IMR-90 (cell line): ENCODE measurements at regions not wholly inside any gene's neighbourhood (a gene's known extent, or its start where the extent isn't known, plus 50 kb on each side); places are given as distances from the start of the nearest gene placed in this dataset.

Experiments used
- ATAC-seq: fragments of 200-7000 bp; cut with Tn5 transposase; 2 replicates; pipeline ENCODE4 v1.9.1; 2020; ENCODE audit warnings: low read depth, mild to moderate bottlenecking, moderate library complexity
- BruUV-seq: library from RNA; stranded (reverse); fragments of 400-500 nt; replicated peaks from 2 replicates; lab custom pipeline; 2021; lab: Mats Ljungman, UMichigan
- CTCF ChIA-PET: fragments of 300-600 bp; formaldehyde crosslinking; extraction: SDS; loops from one replicate; lab custom pipeline; 2021; ENCODE audit warnings: antibody characterized with exemption; lab: Yijun Ruan, JAX
- POLR2A ChIA-PET: fragments of 300-600 bp; sonication (Branson Sonifier 250); formaldehyde crosslinking; loops from one replicate; lab custom pipeline; 2022; ENCODE audit warnings: antibody characterized with exemption; ENCODE audit not compliant: unreplicated experiment; lab: Charles Lee
- DNase-seq: peaks from one replicate; pipeline ENCODE4 v3.0.0; 2013
- H2AFZ ChIP-seq: replicated peaks from 2 replicates; pipeline ENCODE3; 2013; ENCODE audit warnings: low read length, mild to moderate bottlenecking; ENCODE audit not compliant: poor library complexity
- H2AK5ac ChIP-seq: 2 replicates; pipeline ENCODE4 v1.6.1; 2013; ENCODE audit warnings: low read depth, low read length, inconsistent platforms
- H2AK9ac ChIP-seq: replicated peaks from 2 replicates; pipeline ENCODE3; 2013; ENCODE audit warnings: mild to moderate bottlenecking, low read depth, low read length, moderate library complexity; ENCODE audit not compliant: poor library complexity
- H2BK120ac ChIP-seq: 2 replicates; pipeline ENCODE4 v1.6.1; 2013; ENCODE audit warnings: low read depth, low read length, inconsistent platforms
- H2BK15ac ChIP-seq: 3 replicates; pipeline ENCODE4 v1.6.1; 2013; ENCODE audit warnings: low read depth, low read length, inconsistent platforms
- H2BK20ac ChIP-seq: 2 replicates; pipeline ENCODE4 v1.6.1; 2013; ENCODE audit warnings: low read depth, mild to moderate bottlenecking, inconsistent platforms, low read length, moderate library complexity
- H2BK5ac ChIP-seq: 2 replicates; pipeline ENCODE4 v1.6.1; 2013; ENCODE audit warnings: mild to moderate bottlenecking, low read depth, low read length, inconsistent platforms; ENCODE audit not compliant: poor library complexity, severe bottlenecking
- H3K14ac ChIP-seq: replicated peaks from 2 replicates; pipeline ENCODE4 v1.6.1; 2013; ENCODE audit warnings: low read depth, low read length, inconsistent platforms
- H3K18ac ChIP-seq: 2 replicates; pipeline ENCODE4 v1.6.1; 2013; ENCODE audit warnings: low read depth, low read length, control low read depth
- H3K23ac ChIP-seq: 2 replicates; pipeline ENCODE4 v1.6.1; 2013; ENCODE audit warnings: low read depth, low read length, inconsistent platforms
- H3K27ac ChIP-seq: 2 replicates; pipeline ENCODE4 v1.5.1; 2013; ENCODE audit warnings: mild to moderate bottlenecking, control low read depth, low read length; ENCODE audit not compliant: insufficient read depth
- H3K27me3 ChIP-seq: 2 replicates; pipeline ENCODE4 v1.6.1; 2013; ENCODE audit warnings: low read length; ENCODE audit not compliant: control insufficient read depth, insufficient read depth
- H3K36me3 ChIP-seq: 2 replicates; pipeline ENCODE4 v1.6.1; 2013; ENCODE audit warnings: low read length, mixed read lengths; ENCODE audit not compliant: control insufficient read depth, insufficient read depth
- H3K4ac ChIP-seq: 2 replicates; pipeline ENCODE4 v1.6.1; 2013; ENCODE audit warnings: low read depth, low read length, inconsistent platforms
- H3K4me1 ChIP-seq: 2 replicates; pipeline ENCODE4 v1.6.1; 2013; ENCODE audit warnings: low read length, mixed read lengths; ENCODE audit not compliant: control insufficient read depth, insufficient read depth
- H3K4me2 ChIP-seq: 2 replicates; pipeline ENCODE4 v1.6.1; 2013; ENCODE audit warnings: low read depth, mild to moderate bottlenecking, control low read depth, low read length, moderate library complexity
- H3K4me3 ChIP-seq: 2 replicates; pipeline ENCODE4 v1.5.1; 2013; ENCODE audit warnings: low read depth, mild to moderate bottlenecking, control low read depth, low read length, moderate library complexity; ENCODE audit not compliant: insufficient read depth
- H3K56ac ChIP-seq: 2 replicates; pipeline ENCODE4 v1.6.1; 2013; ENCODE audit warnings: low read length, inconsistent platforms; ENCODE audit not compliant: insufficient read depth; ENCODE audit errors: extremely low read depth
- H3K79me1 ChIP-seq, 2 experiments: 2 replicates each; pipeline ENCODE4 v1.6.1; 2013; ENCODE audit warnings: low read length in 2 of 2, inconsistent platforms in 1 of 2, low read depth in 1 of 2
- H3K9ac ChIP-seq: 2 replicates; pipeline ENCODE4 v1.6.1; 2013; ENCODE audit warnings: low read depth, low read length, control low read depth
- H3K9me1 ChIP-seq: 2 replicates; pipeline ENCODE4 v1.6.1; 2013; ENCODE audit warnings: low read length, inconsistent platforms; ENCODE audit not compliant: insufficient read depth
- H3K9me3 ChIP-seq: 2 replicates; pipeline ENCODE4 v1.6.1; 2013; ENCODE audit warnings: low read length; ENCODE audit not compliant: control insufficient read depth, insufficient read depth
- H4K20me1 ChIP-seq: 2 replicates; pipeline ENCODE4 v1.6.1; 2013; ENCODE audit warnings: low read length, inconsistent platforms; ENCODE audit not compliant: insufficient read depth
- H4K5ac ChIP-seq: 2 replicates; pipeline ENCODE4 v1.6.1; 2013; ENCODE audit warnings: mild to moderate bottlenecking, low read depth, low read length, control low read depth
- H4K8ac ChIP-seq, 2 experiments: 2 replicates each; pipeline ENCODE4 v1.6.1; 2013; ENCODE audit warnings: low read depth in 2 of 2, low read length in 2 of 2, control low read depth in 1 of 2, inconsistent platforms in 1 of 2
- H4K91ac ChIP-seq: 2 replicates; pipeline ENCODE4 v1.6.1; 2013; ENCODE audit warnings: low read depth, low read length, inconsistent platforms; ENCODE audit not compliant: insufficient read depth
- BHLHE40 ChIP-seq: fragments of 150-350 bp; IDR thresholded peaks from 2 replicates; pipeline ENCODE4 v1.6.1; 2016; ENCODE audit warnings: mild to moderate bottlenecking, low read depth, low read length
- CEBPB ChIP-seq: IDR thresholded peaks from 2 replicates; pipeline ENCODE4 v1.6.1; 2012; ENCODE audit warnings: low read depth, low read length, improper control_type of control experiment
- CHD1 ChIP-seq: IDR thresholded peaks from 2 replicates; pipeline ENCODE4 v1.6.1; 2012; ENCODE audit warnings: low read depth, low read length, improper control_type of control experiment
- CTCF ChIP-seq: conservative IDR thresholded peaks from 2 replicates; pipeline ENCODE4 v1.5.1; 2012; ENCODE audit warnings: mild to moderate bottlenecking, low read depth, low read length, improper control_type of control experiment
- ELK1 ChIP-seq: fragments of 150-350 bp; IDR thresholded peaks from 2 replicates; pipeline ENCODE4 v1.6.1; 2016; ENCODE audit warnings: low read depth, mild to moderate bottlenecking, low read length, moderate library complexity, borderline replicate concordance
- FOS ChIP-seq: fragments of 150-350 bp; IDR thresholded peaks from 2 replicates; pipeline ENCODE4 v1.6.1; 2016; ENCODE audit warnings: low read depth, low read length
- MAFK ChIP-seq: IDR thresholded peaks from 2 replicates; pipeline ENCODE4 v1.6.1; 2012; ENCODE audit warnings: low read depth, low read length, improper control_type of control experiment
- MAZ ChIP-seq: IDR thresholded peaks from 2 replicates; pipeline ENCODE4 v1.6.1; 2012; ENCODE audit warnings: low read depth, mild to moderate bottlenecking, low read length, improper control_type of control experiment, moderate library complexity, borderline replicate concordance
- MXI1 ChIP-seq: IDR thresholded peaks from 2 replicates; pipeline ENCODE4 v1.6.1; 2012; ENCODE audit warnings: low read depth, mild to moderate bottlenecking, low read length, moderate library complexity, borderline replicate concordance
- NFE2L2 ChIP-seq: fragments of 150-350 bp; IDR thresholded peaks from 2 replicates; pipeline ENCODE4 v1.6.1; 2016; ENCODE audit warnings: low read depth, mild to moderate bottlenecking, low read length
- POLR2A ChIP-seq: IDR thresholded peaks from 2 replicates; pipeline ENCODE4 v1.6.1; 2012; ENCODE audit warnings: mild to moderate bottlenecking, low read depth, low read length
- RAD21 ChIP-seq: IDR thresholded peaks from 2 replicates; pipeline ENCODE4 v1.6.1; 2012; ENCODE audit warnings: low read length, improper control_type of control experiment
- RCOR1 ChIP-seq: IDR thresholded peaks from 2 replicates; pipeline ENCODE4 v1.6.1; 2012; ENCODE audit warnings: mild to moderate bottlenecking, low read length, improper control_type of control experiment; ENCODE audit not compliant: insufficient replicate concordance
- RFX5 ChIP-seq: IDR thresholded peaks from 2 replicates; pipeline ENCODE4 v1.8.0; 2012; ENCODE audit warnings: low read depth, mild to moderate bottlenecking, low read length, moderate library complexity
- SMC3 ChIP-seq: fragments of 150-350 bp; IDR thresholded peaks from 2 replicates; pipeline ENCODE4 v1.6.1; 2016; ENCODE audit warnings: low read depth, mild to moderate bottlenecking, antibody characterized with exemption, low read length, moderate library complexity
- USF2 ChIP-seq: fragments of 150-350 bp; IDR thresholded peaks from 2 replicates; pipeline ENCODE4 v1.6.1; 2017; ENCODE audit warnings: mild to moderate bottlenecking, antibody characterized with exemption, low read length, low read depth
- WGBS, 2 experiments: methylation state at CpG; one replicate each; pipeline versions ENCODE4 v1.1.5 to v1.1.7; 2013; ENCODE audit warnings: missing lambda C conversion rate in 2 of 2; ENCODE audit not compliant: insufficient read length in 1 of 2; ENCODE audit errors: extremely low coverage in 2 of 2; 5-methylcytosine and 5-hydroxymethylcytosine counted together
- dilution Hi-C: fragments of 300-500 bp; cut with HindIII; formaldehyde crosslinking; loops from one replicate; pipeline ENCODE4 v1.14.3; 2018; ENCODE audit warnings: low sequenced_read_pairs; ENCODE audit not compliant: unreplicated experiment
- in situ Hi-C: fragments of 300-500 bp; cut with MboI; formaldehyde crosslinking; loops from 3 replicates; pipeline ENCODE4 v1.14.3; 2019; ENCODE audit warnings: low sequenced_read_pairs, inconsistent platforms, mixed read lengths
- intact Hi-C: fragments of 100-400 bp; cut with micrococcal nuclease; formaldehyde crosslinking; loops from 2 replicates; pipeline ENCODE4 v1.10.0; 2022

- in situ Hi-C loops (no loop called here), dilution Hi-C loops (no loop called here), intact Hi-C loops (no loop called here)
- H3K4me1 ChIP-seq, result no peaks in the 10 kb centered on the region
- no peak for ATAC-seq
- H3K79me1 ChIP-seq, result no peaks in the 10 kb centered on the region
- no peak for TF ChIP-seq CTCF
- no peak for TF ChIP-seq ELK1
- no peak for TF ChIP-seq FOS
- TF ChIP-seq CHD1, result no peak
- TF ChIP-seq CEBPB, result no peak
- TF ChIP-seq RCOR1, result no peak
- no peak for TF ChIP-seq BHLHE40
- TF ChIP-seq RFX5, result no peak
- TF ChIP-seq MXI1, result no peak
- TF ChIP-seq MAZ, result no peak
- TF ChIP-seq POLR2A, result no peak
- TF ChIP-seq MAFK, result no peak
- TF ChIP-seq RAD21, result no peak
- TF ChIP-seq USF2, result no peak
- TF ChIP-seq NFE2L2, result no peak
- no peak for TF ChIP-seq SMC3
- H3K4me2 ChIP-seq, result no peak overlapping the region
- H4K91ac ChIP-seq, result no peak overlapping the region
- H4K20me1 ChIP-seq, result no peaks in the 10 kb centered on the region
- no peak overlapping the region for H3K56ac ChIP-seq
- no peak overlapping the region for H3K9ac ChIP-seq
- no peak overlapping the region for H3K4me3 ChIP-seq
- H4K5ac ChIP-seq, result no peak overlapping the region
- H2BK20ac ChIP-seq, result no peak overlapping the region
- ChIA-PET CTCF (no interaction called here), POLR2A (no interaction called here)
- no peak overlapping the region for H2BK5ac ChIP-seq
- no peak overlapping the region for H2AFZ ChIP-seq
- no peak overlapping the region for H3K14ac ChIP-seq
- H3K18ac ChIP-seq, result no peak overlapping the region
- no peak overlapping the region for H3K27ac ChIP-seq
- H3K27me3 ChIP-seq, result no peaks in the 10 kb centered on the region; the same call in 1 of the 2 replicates
- no peak overlapping the region for H3K4ac ChIP-seq
- H3K36me3 ChIP-seq, result no peaks in the 10 kb centered on the region
- no peak overlapping the region for H2BK15ac ChIP-seq
- no TSS peak for BruUV-seq
- no peaks in the 10 kb centered on the region for H3K9me3 ChIP-seq
- no peak overlapping the region for H4K8ac ChIP-seq
- H3K23ac ChIP-seq, result no peak overlapping the region
- H3K9me1 ChIP-seq, result no peaks in the 10 kb centered on the region
- WGBS, 2 experiments, result no CpG with 5 or more reads among the region's 5 CpGs
- no peak overlapping the region for H2AK9ac ChIP-seq
- DNase-seq, result no peak
- no peak overlapping the region for H2AK5ac ChIP-seq
- H2BK120ac ChIP-seq, result no peak overlapping the region
Measured at GRCh38 chr5:67366691-67367395, 170.2 kb upstream of the CD180 start.
